SK-N-SH treated with all-trans-retinoic acid at 6 μM for 48 hours (cell line): ENCODE measurements at regions not wholly inside any gene's neighbourhood (a gene's known extent, or its start where the extent isn't known, plus 50 kb on each side); places are given as distances from the start of the nearest gene placed in this dataset.

ENCODE experiments used
- ATAC-seq: fragments of 200-7000 bp; cut with Tn5 transposase; 3 replicates; pipeline ENCODE4 v1.9.1; 2020; ENCODE audit warnings: mild to moderate bottlenecking, moderate library complexity
- ARNTL ChIP-seq: fragments of 450-650 bp; formaldehyde crosslinking; IDR thresholded peaks from 2 replicates; pipeline ENCODE4 v1.5.0; 2020; ENCODE audit warnings: low read depth, mild to moderate bottlenecking, moderate library complexity, borderline replicate concordance
- BACH2 ChIP-seq: fragments of 250-450 bp; sonication (Bioruptor Pico); IDR thresholded peaks from 2 replicates; pipeline ENCODE4 v1.9.0; 2021; ENCODE audit warnings: mild to moderate bottlenecking, borderline replicate concordance
- CSDC2 ChIP-seq: fragments of 250-450 bp; sonication (Bioruptor Pico); IDR thresholded peaks from 2 replicates; pipeline ENCODE4 v1.5.0; 2020; ENCODE audit warnings: mild to moderate bottlenecking, moderate library complexity
- ESRRG ChIP-seq: fragments of 250-450 bp; sonication (Bioruptor Pico); IDR thresholded peaks from 2 replicates; pipeline ENCODE4 v1.6.1; 2021; ENCODE audit warnings: mild to moderate bottlenecking
- GLIS3 ChIP-seq: fragments of 250-450 bp; sonication (Bioruptor Pico); IDR thresholded peaks from 2 replicates; pipeline ENCODE4 v1.5.0; 2020; ENCODE audit warnings: mild to moderate bottlenecking, moderate library complexity
- OSR1 ChIP-seq: fragments of 250-450 bp; sonication (Bioruptor Pico); IDR thresholded peaks from 2 replicates; pipeline ENCODE4 v1.8.0; 2022; ENCODE audit warnings: moderate library complexity, mild to moderate bottlenecking, inconsistent platforms
- RARB ChIP-seq: fragments of 250-450 bp; sonication (Bioruptor Pico); IDR thresholded peaks from 2 replicates; pipeline ENCODE4 v1.8.0; 2021; ENCODE audit warnings: mild to moderate bottlenecking, moderate library complexity
- SNAI2 ChIP-seq: fragments of 250-450 bp; sonication (Bioruptor Pico); IDR thresholded peaks from 2 replicates; pipeline ENCODE4 v1.5.0; 2020; ENCODE audit warnings: mild to moderate bottlenecking, moderate library complexity
- TCF4 ChIP-seq: fragments of 250-450 bp; sonication (Bioruptor Pico); IDR thresholded peaks from 2 replicates; pipeline ENCODE4 v1.8.0; 2021; ENCODE audit warnings: mild to moderate bottlenecking, moderate library complexity, borderline replicate concordance
- TOX ChIP-seq: fragments of 250-450 bp; sonication (Bioruptor Pico); IDR thresholded peaks from 2 replicates; pipeline ENCODE4 v1.8.0; 2021; ENCODE audit warnings: mild to moderate bottlenecking, moderate library complexity, borderline replicate concordance
- ZC3H10 ChIP-seq: fragments of 250-450 bp; sonication (Bioruptor Pico); IDR thresholded peaks from 2 replicates; pipeline ENCODE4 v1.5.1; 2021; ENCODE audit warnings: mild to moderate bottlenecking, moderate library complexity
- ZFP3 ChIP-seq: fragments of 250-450 bp; sonication (Bioruptor Pico); IDR thresholded peaks from 2 replicates; pipeline ENCODE4 v1.5.0; 2020; ENCODE audit warnings: mild to moderate bottlenecking, moderate library complexity
- ZFP30 ChIP-seq: fragments of 450-650 bp; formaldehyde crosslinking; IDR thresholded peaks from 2 replicates; pipeline ENCODE4 v1.5.0; 2022; ENCODE audit warnings: mild to moderate bottlenecking, moderate library complexity
- ZNF70 ChIP-seq: fragments of 450-650 bp; formaldehyde crosslinking; IDR thresholded peaks from 2 replicates; pipeline ENCODE4 v1.5.0; 2020; ENCODE audit warnings: mild to moderate bottlenecking, moderate library complexity
- ZNF8 ChIP-seq: fragments of 450-650 bp; formaldehyde crosslinking; IDR thresholded peaks from 2 replicates; pipeline ENCODE4 v1.5.0; 2020; ENCODE audit warnings: mild to moderate bottlenecking, moderate library complexity
- TF ChIP-seq, protein P1 (sequence below): fragments of 250-450 bp; sonication (Bioruptor Pico); IDR thresholded peaks from 2 replicates; pipeline ENCODE4 v1.5.1; 2020; ENCODE audit warnings: low read depth, mild to moderate bottlenecking, moderate library complexity
- TF ChIP-seq, protein P2 (sequence below): fragments of 250-450 bp; sonication (Bioruptor Pico); IDR thresholded peaks from 2 replicates; pipeline ENCODE4 v1.8.0; 2021; ENCODE audit warnings: low read depth, mild to moderate bottlenecking, moderate library complexity, borderline replicate concordance
- TF ChIP-seq, protein P3 (sequence below): fragments of 250-450 bp; sonication (Bioruptor Pico); IDR thresholded peaks from 2 replicates; pipeline ENCODE4 v1.5.1; 2021; ENCODE audit warnings: mild to moderate bottlenecking, moderate library complexity
- TF ChIP-seq, protein P4 (sequence below): fragments of 250-450 bp; sonication (Bioruptor Pico); IDR thresholded peaks from 2 replicates; pipeline ENCODE4 v1.5.0; 2020; ENCODE audit warnings: mild to moderate bottlenecking, moderate library complexity
- TF ChIP-seq, protein P5 (sequence below): fragments of 250-450 bp; sonication (Bioruptor Pico); IDR thresholded peaks from 2 replicates; pipeline ENCODE4 v1.8.0; 2020; ENCODE audit warnings: mild to moderate bottlenecking, moderate library complexity, borderline replicate concordance

DNA sequence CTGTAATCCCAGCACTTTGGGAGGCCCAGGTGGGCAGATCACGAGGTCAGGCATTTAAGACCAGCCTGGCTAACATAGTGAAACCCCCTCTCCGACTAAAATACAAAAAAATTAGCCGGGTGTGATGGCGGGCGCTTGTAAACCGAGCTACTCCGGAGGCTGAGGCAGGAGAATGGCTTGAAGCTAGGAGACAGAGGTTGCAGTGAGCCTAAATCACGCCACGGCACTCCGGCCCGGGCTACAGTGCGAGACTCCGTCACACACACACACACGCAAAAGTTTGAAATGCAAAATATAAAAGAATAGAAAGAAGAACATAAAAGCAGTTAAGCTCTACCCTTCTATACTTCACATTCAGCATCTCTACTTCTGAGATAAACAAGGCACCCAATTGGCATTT is 1165.9 kb upstream of the CNTN5 start:
- no peak for TF ChIP-seq TCF4

DNA sequence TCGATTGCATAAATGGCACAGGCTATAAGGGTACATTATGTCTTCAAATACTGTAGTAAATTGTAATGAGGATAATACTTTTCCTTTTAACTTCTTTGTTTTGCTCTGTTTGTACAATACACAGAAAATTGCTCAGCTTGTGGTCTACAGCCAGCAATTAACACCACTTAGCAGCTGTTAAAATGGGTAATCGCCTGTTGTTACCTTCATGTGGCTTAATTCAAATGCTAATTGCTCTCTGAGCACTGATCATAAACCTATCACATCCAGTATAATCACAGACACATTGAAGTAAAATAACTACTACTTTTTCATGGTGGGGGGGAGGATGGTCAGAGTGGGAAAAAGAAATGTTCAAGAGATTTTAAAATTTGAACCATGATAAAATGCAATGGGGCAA is 1164.1 kb upstream of the CNTN5 start:
- no peak for ATAC-seq
- TF ChIP-seq ZNF8 (no peak), ARNTL (CRISPR knock-in tag) (no peak), ZC3H10 (no peak), SNAI2 (CRISPR knock-in tag) (no peak), ESRRG (CRISPR knock-in tag) (no peak), BACH2 (no peak), TOX (CRISPR knock-in tag) (no peak), ZFP30 (CRISPR knock-in tag) (no peak), ZFP3 (CRISPR knock-in tag) (no peak), OSR1 (CRISPR knock-in tag) (no peak), TCF4 (no peak), CSDC2 (CRISPR knock-in tag) (no peak), ZNF70 (CRISPR knock-in tag) (no peak)
- TF ChIP-seq, protein P1, sequence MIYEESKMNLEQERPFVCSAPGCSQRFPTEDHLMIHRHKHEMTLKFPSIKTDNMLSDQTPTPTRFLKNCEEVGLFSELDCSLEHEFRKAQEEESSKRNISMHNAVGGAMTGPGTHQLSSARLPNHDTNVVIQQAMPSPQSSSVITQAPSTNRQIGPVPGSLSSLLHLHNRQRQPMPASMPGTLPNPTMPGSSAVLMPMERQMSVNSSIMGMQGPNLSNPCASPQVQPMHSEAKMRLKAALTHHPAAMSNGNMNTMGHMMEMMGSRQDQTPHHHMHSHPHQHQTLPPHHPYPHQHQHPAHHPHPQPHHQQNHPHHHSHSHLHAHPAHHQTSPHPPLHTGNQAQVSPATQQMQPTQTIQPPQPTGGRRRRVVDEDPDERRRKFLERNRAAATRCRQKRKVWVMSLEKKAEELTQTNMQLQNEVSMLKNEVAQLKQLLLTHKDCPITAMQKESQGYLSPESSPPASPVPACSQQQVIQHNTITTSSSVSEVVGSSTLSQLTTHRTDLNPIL (CRISPR knock-in tag): no peak
- TF ChIP-seq, protein P2, sequence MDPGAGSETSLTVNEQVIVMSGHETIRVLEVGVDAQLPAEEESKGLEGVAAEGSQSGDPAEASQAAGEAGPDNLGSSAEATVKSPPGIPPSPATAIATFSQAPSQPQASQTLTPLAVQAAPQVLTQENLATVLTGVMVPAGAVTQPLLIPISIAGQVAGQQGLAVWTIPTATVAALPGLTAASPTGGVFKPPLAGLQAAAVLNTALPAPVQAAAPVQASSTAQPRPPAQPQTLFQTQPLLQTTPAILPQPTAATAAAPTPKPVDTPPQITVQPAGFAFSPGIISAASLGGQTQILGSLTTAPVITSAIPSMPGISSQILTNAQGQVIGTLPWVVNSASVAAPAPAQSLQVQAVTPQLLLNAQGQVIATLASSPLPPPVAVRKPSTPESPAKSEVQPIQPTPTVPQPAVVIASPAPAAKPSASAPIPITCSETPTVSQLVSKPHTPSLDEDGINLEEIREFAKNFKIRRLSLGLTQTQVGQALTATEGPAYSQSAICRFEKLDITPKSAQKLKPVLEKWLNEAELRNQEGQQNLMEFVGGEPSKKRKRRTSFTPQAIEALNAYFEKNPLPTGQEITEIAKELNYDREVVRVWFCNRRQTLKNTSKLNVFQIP (CRISPR knock-in tag): no peak

More for the DNA sequence above, 1165.9 kb upstream of the CNTN5 start:
- no peak for ATAC-seq

DNA sequence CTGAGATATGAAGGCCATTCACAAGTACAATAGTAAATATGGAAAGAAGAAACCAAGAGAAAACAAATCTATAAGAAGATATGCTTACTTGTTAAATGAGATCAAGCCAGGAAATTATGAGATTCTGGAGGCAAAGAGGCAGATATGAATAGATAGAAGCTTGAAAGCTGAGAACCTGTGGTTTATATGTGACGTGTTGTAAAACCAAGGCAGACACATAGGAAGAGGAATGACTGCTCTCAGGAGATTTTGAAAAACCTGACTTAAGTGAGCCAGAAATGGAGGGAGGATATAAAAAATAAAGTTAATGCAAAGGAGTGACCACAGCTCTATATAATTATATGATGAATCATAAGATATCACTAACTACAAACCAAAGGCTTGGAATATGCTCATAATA is 1160.5 kb upstream of the CNTN5 start:
- TF ChIP-seq RARB (no peak), ZNF70 (CRISPR knock-in tag) (no peak), ARNTL (CRISPR knock-in tag) (no peak), TOX (CRISPR knock-in tag) (no peak), GLIS3 (CRISPR knock-in tag) (no peak), ZC3H10 (no peak), ESRRG (CRISPR knock-in tag) (no peak), ZNF8 (no peak), SNAI2 (CRISPR knock-in tag) (no peak), CSDC2 (CRISPR knock-in tag) (no peak), BACH2 (no peak)
- TF ChIP-seq, protein P3, sequence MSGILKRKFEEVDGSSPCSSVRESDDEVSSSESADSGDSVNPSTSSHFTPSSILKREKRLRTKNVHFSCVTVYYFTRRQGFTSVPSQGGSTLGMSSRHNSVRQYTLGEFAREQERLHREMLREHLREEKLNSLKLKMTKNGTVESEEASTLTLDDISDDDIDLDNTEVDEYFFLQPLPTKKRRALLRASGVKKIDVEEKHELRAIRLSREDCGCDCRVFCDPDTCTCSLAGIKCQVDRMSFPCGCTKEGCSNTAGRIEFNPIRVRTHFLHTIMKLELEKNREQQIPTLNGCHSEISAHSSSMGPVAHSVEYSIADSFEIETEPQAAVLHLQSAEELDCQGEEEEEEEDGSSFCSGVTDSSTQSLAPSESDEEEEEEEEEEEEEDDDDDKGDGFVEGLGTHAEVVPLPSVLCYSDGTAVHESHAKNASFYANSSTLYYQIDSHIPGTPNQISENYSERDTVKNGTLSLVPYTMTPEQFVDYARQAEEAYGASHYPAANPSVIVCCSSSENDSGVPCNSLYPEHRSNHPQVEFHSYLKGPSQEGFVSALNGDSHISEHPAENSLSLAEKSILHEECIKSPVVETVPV: no peak
- TF ChIP-seq, protein P1 (CRISPR knock-in tag): no peak
- TF ChIP-seq, protein P4, sequence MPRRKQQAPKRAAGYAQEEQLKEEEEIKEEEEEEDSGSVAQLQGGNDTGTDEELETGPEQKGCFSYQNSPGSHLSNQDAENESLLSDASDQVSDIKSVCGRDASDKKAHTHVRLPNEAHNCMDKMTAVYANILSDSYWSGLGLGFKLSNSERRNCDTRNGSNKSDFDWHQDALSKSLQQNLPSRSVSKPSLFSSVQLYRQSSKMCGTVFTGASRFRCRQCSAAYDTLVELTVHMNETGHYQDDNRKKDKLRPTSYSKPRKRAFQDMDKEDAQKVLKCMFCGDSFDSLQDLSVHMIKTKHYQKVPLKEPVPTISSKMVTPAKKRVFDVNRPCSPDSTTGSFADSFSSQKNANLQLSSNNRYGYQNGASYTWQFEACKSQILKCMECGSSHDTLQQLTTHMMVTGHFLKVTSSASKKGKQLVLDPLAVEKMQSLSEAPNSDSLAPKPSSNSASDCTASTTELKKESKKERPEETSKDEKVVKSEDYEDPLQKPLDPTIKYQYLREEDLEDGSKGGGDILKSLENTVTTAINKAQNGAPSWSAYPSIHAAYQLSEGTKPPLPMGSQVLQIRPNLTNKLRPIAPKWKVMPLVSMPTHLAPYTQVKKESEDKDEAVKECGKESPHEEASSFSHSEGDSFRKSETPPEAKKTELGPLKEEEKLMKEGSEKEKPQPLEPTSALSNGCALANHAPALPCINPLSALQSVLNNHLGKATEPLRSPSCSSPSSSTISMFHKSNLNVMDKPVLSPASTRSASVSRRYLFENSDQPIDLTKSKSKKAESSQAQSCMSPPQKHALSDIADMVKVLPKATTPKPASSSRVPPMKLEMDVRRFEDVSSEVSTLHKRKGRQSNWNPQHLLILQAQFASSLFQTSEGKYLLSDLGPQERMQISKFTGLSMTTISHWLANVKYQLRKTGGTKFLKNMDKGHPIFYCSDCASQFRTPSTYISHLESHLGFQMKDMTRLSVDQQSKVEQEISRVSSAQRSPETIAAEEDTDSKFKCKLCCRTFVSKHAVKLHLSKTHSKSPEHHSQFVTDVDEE (CRISPR knock-in tag): no peak
- TF ChIP-seq, protein P5, sequence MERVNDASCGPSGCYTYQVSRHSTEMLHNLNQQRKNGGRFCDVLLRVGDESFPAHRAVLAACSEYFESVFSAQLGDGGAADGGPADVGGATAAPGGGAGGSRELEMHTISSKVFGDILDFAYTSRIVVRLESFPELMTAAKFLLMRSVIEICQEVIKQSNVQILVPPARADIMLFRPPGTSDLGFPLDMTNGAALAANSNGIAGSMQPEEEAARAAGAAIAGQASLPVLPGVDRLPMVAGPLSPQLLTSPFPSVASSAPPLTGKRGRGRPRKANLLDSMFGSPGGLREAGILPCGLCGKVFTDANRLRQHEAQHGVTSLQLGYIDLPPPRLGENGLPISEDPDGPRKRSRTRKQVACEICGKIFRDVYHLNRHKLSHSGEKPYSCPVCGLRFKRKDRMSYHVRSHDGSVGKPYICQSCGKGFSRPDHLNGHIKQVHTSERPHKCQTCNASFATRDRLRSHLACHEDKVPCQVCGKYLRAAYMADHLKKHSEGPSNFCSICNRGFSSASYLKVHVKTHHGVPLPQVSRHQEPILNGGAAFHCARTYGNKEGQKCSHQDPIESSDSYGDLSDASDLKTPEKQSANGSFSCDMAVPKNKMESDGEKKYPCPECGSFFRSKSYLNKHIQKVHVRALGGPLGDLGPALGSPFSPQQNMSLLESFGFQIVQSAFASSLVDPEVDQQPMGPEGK: no peak
- TF ChIP-seq, all 23 proteins: peak for 0
- no peak for ATAC-seq
